GM20431 (cell line): ENCODE measurements at regions not wholly inside any gene's neighbourhood (a gene's known extent, or its start where the extent isn't known, plus 50 kb on each side); places are given as distances from the start of the nearest gene placed in this dataset.

Source experiments
- in situ Hi-C: fragments of 300-500 bp; cut with MseI, MboI; formaldehyde crosslinking; loops from one replicate; pipeline ENCODE4 v1.15.0; 2020; ENCODE audit warnings: low sequenced_read_pairs; ENCODE audit not compliant: unreplicated experiment

DNA sequence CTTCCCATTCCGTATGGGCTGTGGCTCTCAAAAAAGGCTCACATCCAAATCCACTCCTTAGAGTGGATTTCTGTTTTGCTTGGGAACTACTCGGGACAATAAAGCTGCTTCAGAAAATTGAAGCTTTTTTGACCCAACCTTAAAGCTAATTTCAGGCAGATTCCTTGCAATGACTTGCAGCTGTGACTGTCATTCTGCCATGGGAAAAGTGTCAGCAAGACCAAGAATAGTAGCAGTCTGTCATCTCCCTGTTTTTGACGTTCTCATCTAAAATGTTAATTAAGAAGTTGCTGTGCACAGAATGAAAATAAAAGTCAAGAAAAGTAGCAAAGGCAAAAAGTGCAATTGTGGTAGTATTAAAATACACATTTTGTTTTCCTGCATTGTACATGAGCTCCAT, 304.7 kb downstream of the COG6 start:
- in situ Hi-C loops: no loop called here

DNA sequence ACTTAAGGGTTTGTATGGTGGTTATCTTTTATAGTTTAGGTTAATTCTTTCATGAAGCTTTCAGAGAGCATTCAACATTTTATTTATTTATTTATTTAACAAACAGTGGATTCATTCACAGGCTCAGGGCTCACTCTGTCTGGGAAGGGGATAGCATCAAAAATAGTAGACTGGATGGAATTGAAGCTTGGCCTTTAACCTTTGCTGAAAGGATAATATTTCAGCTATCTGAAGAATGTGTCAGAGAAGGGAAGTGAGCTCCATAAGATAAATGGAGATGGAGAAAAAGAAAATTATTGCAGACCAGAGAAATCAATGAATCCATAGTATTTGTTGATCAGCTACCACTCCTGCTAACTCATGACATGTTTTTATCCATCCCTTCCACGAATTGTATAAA, 305.6 kb downstream of the COG6 start:
- in situ Hi-C loops: no loop called here

GRCh38 chr13:39963612-39964011, 308.1 kb downstream of the COG6 start:
- in situ Hi-C loops: no loop called here

DNA sequence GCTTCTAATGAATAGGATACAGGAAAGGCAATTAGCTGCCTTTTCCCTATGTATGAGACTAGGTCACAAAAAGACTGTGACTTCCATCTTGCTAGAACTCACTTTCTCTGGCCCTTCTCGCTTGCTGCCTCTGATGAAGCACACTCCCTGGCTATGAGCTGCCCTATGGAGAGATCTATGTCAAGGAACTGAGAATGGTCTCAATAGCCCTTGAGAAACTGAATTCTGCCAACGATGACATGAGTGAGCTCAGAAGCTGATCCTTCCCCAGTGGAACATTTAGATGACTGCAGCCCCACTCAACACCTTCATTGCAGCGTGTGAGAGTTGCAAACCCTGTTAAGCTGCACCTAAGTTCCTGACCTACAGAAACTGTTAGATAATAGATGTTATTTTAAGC, 309.8 kb downstream of the COG6 start:
- in situ Hi-C loops: no loop called here

- in situ Hi-C loops: no loop called here
These were observed 311.9 kb downstream of the COG6 start for GRCh38 chr13:39967199-39967959.

GRCh38 chr13:39968646-39969475, 313.4 kb downstream of the COG6 start:
- in situ Hi-C loops: no loop called here

DNA sequence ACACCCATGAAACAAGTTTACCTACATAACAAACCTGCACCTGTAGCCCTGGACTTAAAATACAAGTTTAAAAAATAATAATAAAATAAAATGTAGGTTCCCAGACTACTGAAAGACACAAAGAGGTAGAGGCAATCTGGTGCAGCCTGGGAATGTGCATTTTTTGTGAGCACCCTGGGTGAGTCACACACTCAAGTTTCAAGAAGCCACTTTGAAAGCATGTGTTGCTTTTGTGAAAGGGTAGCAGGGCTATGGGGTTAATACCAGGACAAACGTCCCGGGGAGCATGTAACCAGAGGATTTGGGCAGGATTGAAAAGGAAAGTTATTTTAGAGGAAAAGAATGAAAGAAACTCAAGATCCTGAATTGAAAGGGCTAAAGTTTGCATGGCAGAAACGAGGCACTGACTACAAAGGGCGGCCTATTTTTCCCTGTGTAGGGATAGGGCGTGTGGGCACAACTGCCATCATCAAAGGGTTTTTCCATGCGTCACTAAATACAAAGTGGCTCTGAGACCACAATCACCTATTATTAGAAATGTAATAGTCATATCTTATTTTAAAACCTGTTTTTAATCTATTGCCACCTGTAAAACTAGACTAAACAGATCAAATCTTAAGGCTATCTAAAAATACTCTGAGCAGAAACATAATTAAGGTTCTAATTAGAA, 314.9 kb downstream of the COG6 start:
- in situ Hi-C loops: no loop called here

- in situ Hi-C loops: no loop called here
These were observed 316.1 kb downstream of the COG6 start for GRCh38 chr13:39971526-39971925.

DNA sequence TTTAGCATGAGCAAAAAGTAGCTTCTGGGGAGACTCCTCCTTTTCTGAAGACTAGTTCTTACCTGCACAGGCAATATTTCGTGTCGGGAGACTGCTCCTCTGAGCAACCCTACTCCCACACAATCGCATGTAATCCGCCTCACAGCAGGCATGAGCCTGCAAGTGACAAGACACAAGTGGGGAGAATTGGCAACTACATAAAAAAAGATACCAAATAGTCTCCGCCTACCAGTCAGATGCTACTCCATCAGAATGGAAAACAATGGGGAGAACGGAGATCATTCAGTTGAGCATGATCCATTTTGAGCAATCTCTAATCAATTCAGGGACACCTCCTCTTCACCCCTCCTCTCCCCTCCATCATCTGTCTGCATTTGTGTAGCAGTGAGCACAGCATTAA, 321.0 kb downstream of the COG6 start:
- in situ Hi-C loops: no loop called here

GRCh38 chr13:39981056-39981455, 325.6 kb downstream of the COG6 start:
- in situ Hi-C loops: no loop called here

DNA sequence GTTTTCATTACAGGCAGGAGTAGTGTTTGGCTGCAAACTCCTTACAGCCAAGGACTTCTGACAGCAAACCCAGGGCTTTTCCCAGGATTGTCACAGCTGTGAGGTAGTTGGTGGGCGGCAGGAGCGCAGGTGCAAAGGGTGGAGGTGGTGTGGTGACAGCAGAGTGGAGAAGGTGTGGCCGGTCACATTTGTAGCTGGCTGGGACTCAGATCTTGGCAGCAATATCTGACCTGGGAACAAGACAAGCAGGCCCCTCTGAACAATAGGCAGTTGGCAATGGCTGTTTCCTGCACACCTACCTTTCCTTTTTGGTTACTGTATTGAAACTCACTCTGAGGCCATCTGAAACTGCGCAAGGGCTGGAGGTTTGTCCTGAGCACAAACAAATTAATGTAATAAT, 327.3 kb downstream of the COG6 start:
- in situ Hi-C loops: no loop called here

DNA sequence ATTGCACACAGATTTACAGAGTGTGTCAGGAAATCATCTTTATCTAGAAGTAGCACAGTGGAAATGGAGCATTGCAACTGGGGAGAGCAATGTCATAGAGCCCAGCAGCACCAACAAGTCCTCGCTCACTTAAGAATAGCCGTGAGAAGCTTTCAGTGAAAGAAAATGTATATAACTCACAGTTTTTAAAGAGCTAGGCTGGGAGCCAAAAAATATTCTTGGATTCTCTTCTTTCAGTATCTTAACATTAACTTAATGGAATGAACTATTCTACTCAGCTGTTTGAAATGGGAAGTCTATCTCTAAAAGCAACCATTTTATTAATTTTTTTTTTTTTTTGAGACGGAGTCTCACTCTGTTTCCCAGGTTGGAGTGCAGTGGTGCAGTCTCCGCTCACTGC, 329.6 kb downstream of the COG6 start:
- in situ Hi-C loops: no loop called here

DNA sequence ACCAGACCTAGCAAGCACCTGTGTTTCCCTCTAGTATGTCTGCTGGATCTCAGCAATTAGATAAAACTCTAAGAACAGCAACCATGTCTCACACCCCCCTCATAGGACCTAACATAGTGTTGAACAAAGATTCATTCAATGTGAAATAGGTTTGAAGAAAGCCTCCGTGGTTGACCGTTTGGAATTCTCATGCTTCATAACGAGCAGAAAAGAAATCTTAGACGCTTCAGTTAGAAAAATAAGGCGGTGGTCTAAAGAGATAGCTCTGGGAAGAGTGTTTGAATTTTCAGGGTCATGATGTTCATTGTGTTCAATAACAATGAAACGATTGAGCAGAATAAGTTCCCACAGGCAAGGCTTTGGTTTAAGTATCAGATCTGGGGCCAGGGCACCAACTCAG, 332.9 kb downstream of the COG6 start:
- in situ Hi-C loops: no loop called here

GRCh38 chr13:39998166-39998565, 342.7 kb downstream of the COG6 start:
- in situ Hi-C loops: no loop called here

DNA sequence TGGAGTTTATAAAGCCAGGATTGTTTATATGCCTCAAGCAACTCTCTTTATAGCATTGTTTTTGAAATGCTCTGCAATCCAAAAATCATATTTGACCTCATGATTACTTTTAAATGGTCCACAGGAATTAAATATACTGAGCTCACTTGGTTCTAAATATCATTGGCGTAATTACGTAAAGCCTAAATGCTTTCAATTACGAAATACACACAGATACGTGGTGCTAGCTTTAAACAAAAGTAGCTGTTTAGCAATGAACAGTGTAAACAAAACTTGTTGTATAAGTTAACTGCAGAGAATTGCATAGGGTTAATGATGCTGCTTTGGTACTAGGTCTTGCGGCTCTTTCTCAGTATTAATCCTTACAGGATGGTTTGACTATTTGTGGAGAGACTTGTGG, 346.6 kb downstream of the COG6 start:
- in situ Hi-C loops: no loop called here

DNA sequence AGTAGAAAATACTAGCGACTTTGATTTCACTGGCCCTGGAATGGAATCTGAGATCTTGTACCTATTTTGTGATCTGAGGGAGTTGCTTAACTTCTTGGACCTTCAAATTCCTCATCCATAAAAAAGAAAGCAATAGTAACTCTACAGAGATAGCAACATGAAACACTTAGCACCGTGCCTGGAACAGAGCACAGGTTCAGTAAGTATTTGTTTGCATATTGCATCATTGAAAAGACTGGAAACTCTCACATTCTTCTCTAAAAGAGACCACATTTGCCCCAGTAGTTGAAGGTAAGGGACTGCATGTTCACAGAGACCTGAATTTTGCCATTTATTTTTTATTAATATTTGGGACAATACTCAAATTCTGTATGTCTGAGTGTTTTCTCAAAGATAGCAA, 358.1 kb downstream of the COG6 start:
- in situ Hi-C loops: no loop called here

- in situ Hi-C loops: no loop called here
These were observed 361.6 kb downstream of the COG6 start for GRCh38 chr13:40016953-40017660.

DNA sequence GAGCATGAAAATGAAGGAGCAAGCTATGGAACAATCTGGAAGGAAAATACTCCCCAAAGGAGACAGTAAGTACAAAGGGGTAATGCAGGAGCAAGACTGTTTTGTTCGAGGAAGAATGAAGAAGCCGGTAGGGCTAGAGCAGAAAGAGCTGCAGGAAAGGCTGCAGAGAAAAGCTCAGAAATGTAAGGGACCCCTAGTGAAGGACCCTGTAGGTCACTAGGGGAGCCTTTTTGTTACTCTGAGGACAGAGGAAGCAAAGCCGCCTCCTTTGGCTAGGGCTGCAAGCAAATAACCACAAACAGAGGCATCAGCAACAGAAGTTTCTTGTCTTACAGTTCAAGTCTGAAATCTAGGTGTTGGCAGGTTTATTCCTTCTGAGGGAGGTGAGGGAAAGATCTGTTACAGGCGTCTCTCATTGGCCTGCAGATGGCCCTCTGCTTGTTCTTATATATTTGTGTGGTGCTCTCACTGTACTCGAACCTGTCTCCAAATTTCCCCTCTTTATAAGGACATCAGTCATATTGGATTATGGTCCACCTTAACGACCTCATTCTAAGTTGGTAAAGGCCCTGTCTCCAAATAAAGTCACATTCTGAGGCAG, 362.3 kb downstream of the COG6 start:
- in situ Hi-C loops: no loop called here

DNA sequence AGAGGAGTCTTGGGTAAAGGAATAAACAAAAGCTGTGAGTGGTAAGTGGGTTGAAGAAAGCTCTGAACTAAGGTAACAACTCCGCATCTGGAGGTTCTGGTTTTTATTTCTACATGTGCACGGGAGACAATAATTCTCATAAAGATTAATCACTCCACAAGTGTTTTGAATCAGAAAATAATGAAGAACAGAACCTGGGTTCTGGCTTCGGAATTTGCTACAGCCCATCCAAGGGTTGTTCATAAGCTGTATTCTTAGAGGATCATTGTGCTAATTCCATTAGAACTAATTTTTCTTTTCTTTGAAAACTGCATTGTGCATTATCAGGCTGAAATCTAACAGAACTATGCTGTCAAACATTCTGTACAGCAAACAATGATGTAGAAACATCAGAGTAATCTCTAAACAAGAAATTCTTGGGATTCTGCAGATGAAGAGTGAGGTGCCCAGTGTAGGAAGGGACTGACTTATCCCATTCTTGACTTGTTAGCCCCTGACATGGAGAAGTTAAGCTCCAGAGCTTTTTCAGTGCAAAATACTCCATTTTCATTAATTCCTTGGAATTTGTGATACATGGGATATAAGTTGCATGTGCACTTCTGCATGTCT, 368.2 kb downstream of the COG6 start:
- in situ Hi-C loops: no loop called here
